ENCODE measurements at regions not wholly inside any gene's neighbourhood (a gene's known extent, or its start where the extent isn't known, plus 50 kb on each side); places are given as distances from the start of the nearest gene placed in this dataset.

DNA sequence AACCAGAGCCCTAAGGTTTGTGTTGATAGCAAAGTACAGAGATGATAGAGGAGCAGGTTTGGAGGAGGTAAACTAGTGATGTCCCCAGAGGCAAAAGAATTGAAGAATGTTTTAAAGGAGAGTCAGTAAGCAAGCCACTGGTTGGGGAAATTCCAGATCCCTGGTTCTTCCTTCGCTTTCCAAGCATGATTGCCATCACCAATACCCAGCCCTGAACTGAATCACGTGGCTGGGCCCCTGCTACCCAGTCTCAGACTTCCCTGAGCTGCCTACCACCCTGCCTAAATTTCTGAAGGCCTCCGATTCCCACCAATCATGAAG, 95.3 kb upstream of the FOXN2 start (continued):
- TF ChIP-seq, protein P1, sequence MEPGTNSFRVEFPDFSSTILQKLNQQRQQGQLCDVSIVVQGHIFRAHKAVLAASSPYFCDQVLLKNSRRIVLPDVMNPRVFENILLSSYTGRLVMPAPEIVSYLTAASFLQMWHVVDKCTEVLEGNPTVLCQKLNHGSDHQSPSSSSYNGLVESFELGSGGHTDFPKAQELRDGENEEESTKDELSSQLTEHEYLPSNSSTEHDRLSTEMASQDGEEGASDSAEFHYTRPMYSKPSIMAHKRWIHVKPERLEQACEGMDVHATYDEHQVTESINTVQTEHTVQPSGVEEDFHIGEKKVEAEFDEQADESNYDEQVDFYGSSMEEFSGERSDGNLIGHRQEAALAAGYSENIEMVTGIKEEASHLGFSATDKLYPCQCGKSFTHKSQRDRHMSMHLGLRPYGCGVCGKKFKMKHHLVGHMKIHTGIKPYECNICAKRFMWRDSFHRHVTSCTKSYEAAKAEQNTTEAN (CRISPR knock-in tag; conservative IDR thresholded peaks at IDR 0.05), result no peak
- TF ChIP-seq, protein P2, sequence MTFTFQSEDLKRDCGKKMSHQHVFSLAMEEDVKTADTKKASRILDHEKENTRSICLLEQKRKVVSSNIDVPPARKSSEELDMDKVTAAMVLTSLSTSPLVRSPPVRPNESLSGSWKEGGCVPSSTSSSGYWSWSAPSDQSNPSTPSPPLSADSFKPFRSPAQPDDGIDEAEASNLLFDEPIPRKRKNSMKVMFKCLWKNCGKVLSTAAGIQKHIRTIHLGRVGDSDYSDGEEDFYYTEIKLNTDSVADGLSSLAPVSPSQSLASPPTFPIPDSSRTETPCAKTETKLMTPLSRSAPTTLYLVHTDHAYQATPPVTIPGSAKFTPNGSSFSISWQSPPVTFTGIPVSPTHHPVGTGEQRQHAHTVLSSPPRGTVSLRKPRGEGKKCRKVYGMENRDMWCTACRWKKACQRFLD (CRISPR knock-in tag; IDR thresholded peaks at IDR 0.05; ENCODE audit: borderline replicate concordance), result 0 out of 2 replicates have a peak, but pooled peaks have one; percentile 25
- TF ChIP-seq ZNF296 (CRISPR knock-in tag; conservative IDR thresholded peaks at IDR 0.05), result no peak
- no peak for TF ChIP-seq SRY (CRISPR knock-in tag; IDR thresholded peaks at IDR 0.05)
- no peak for TF ChIP-seq ZBTB42 (CRISPR knock-in tag; IDR thresholded peaks at IDR 0.05)
- TF ChIP-seq, protein P3, sequence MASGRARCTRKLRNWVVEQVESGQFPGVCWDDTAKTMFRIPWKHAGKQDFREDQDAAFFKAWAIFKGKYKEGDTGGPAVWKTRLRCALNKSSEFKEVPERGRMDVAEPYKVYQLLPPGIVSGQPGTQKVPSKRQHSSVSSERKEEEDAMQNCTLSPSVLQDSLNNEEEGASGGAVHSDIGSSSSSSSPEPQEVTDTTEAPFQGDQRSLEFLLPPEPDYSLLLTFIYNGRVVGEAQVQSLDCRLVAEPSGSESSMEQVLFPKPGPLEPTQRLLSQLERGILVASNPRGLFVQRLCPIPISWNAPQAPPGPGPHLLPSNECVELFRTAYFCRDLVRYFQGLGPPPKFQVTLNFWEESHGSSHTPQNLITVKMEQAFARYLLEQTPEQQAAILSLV (CRISPR knock-in tag; IDR thresholded peaks at IDR 0.05; ENCODE audit: borderline replicate concordance), result 0 out of 2 replicates have a peak, but pooled peaks have one; percentile 22
- no peak for TF ChIP-seq ZFY (CRISPR knock-in tag; IDR thresholded peaks at IDR 0.05)
- no peak for TF ChIP-seq PPARG (CRISPR knock-in tag; conservative IDR thresholded peaks at IDR 0.05)
- TF ChIP-seq, protein P4, sequence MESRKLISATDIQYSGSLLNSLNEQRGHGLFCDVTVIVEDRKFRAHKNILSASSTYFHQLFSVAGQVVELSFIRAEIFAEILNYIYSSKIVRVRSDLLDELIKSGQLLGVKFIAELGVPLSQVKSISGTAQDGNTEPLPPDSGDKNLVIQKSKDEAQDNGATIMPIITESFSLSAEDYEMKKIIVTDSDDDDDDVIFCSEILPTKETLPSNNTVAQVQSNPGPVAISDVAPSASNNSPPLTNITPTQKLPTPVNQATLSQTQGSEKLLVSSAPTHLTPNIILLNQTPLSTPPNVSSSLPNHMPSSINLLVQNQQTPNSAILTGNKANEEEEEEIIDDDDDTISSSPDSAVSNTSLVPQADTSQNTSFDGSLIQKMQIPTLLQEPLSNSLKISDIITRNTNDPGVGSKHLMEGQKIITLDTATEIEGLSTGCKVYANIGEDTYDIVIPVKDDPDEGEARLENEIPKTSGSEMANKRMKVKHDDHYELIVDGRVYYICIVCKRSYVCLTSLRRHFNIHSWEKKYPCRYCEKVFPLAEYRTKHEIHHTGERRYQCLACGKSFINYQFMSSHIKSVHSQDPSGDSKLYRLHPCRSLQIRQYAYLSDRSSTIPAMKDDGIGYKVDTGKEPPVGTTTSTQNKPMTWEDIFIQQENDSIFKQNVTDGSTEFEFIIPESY (CRISPR knock-in tag; IDR thresholded peaks at IDR 0.05), result no peak
- no peak for TF ChIP-seq KAT2B (IDR thresholded peaks at IDR 0.05; ENCODE audit: borderline replicate concordance, low read depth, low read length)
- TF ChIP-seq, protein P5, sequence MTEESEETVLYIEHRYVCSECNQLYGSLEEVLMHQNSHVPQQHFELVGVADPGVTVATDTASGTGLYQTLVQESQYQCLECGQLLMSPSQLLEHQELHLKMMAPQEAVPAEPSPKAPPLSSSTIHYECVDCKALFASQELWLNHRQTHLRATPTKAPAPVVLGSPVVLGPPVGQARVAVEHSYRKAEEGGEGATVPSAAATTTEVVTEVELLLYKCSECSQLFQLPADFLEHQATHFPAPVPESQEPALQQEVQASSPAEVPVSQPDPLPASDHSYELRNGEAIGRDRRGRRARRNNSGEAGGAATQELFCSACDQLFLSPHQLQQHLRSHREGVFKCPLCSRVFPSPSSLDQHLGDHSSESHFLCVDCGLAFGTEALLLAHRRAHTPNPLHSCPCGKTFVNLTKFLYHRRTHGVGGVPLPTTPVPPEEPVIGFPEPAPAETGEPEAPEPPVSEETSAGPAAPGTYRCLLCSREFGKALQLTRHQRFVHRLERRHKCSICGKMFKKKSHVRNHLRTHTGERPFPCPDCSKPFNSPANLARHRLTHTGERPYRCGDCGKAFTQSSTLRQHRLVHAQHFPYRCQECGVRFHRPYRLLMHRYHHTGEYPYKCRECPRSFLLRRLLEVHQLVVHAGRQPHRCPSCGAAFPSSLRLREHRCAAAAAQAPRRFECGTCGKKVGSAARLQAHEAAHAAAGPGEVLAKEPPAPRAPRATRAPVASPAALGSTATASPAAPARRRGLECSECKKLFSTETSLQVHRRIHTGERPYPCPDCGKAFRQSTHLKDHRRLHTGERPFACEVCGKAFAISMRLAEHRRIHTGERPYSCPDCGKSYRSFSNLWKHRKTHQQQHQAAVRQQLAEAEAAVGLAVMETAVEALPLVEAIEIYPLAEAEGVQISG (CRISPR knock-in tag; IDR thresholded peaks at IDR 0.05), result 0 out of 2 replicates have a peak, but pooled peaks have one; percentile 19
- no peak for TF ChIP-seq ZBTB38 (CRISPR knock-in tag; IDR thresholded peaks at IDR 0.05)
- TF ChIP-seq ZNF335 (CRISPR knock-in tag; IDR thresholded peaks at IDR 0.05), result no peak
- TF ChIP-seq FOXC1 (CRISPR knock-in tag; IDR thresholded peaks at IDR 0.05; ENCODE audit: borderline replicate concordance), result no peak
- no peak for TF ChIP-seq ZNF264 (CRISPR knock-in tag; IDR thresholded peaks at IDR 0.05)
- TF ChIP-seq, protein P6, sequence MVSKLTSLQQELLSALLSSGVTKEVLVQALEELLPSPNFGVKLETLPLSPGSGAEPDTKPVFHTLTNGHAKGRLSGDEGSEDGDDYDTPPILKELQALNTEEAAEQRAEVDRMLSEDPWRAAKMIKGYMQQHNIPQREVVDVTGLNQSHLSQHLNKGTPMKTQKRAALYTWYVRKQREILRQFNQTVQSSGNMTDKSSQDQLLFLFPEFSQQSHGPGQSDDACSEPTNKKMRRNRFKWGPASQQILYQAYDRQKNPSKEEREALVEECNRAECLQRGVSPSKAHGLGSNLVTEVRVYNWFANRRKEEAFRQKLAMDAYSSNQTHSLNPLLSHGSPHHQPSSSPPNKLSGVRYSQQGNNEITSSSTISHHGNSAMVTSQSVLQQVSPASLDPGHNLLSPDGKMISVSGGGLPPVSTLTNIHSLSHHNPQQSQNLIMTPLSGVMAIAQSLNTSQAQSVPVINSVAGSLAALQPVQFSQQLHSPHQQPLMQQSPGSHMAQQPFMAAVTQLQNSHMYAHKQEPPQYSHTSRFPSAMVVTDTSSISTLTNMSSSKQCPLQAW (CRISPR knock-in tag; IDR thresholded peaks at IDR 0.05), result no peak
- no peak for TF ChIP-seq MAFG (CRISPR knock-in tag; IDR thresholded peaks at IDR 0.05)
- TF ChIP-seq MYNN (CRISPR knock-in tag; IDR thresholded peaks at IDR 0.05; ENCODE audit: low read depth), result no peak
- no peak for TF ChIP-seq ARHGAP35 (CRISPR knock-in tag; IDR thresholded peaks at IDR 0.05; ENCODE audit: borderline replicate concordance)
- no peak for TF ChIP-seq PHF8 (CRISPR knock-in tag; IDR thresholded peaks at IDR 0.05)
- no peak for TF ChIP-seq SOX6 (IDR thresholded peaks at IDR 0.05)
- TF ChIP-seq SOX6 (CRISPR knock-in tag; IDR thresholded peaks at IDR 0.05), result no peak
